Liver (tissue), 8 donors: ENCODE measurements at regions not wholly inside any gene's neighbourhood (a gene's known extent, or its start where the extent isn't known, plus 50 kb on each side); places are given as distances from the start of the nearest gene placed in this dataset.

ENCODE experiments used
- DNase-seq: peaks from one replicate; pipeline ENCODE4 v3.0.0-alpha.2; 2017; ENCODE audit warnings: low spot score
- H3K27ac ChIP-seq, 2 donors: one replicate each; pipeline ENCODE4 v1.7.0; 2013; ENCODE audit warnings: inconsistent platforms in 2 of 2, low read length in 2 of 2, control low read depth in 1 of 2, low read depth in 1 of 2, mild to moderate bottlenecking in 1 of 2
- H3K27me3 ChIP-seq, 4 donors: one replicate each; pipeline versions ENCODE4 v1.6.1 to v1.7.0; 2013; ENCODE audit warnings: low read length in 3 of 4, inconsistent platforms in 1 of 4, mild to moderate bottlenecking in 1 of 4, moderate library complexity in 1 of 4; ENCODE audit not compliant: control insufficient read depth in 4 of 4, insufficient read depth in 4 of 4
- H3K36me3 ChIP-seq, 4 donors: one replicate each; pipeline versions ENCODE4 v1.6.1 to v1.7.0; 2013; ENCODE audit warnings: low read length in 3 of 4, mild to moderate bottlenecking in 3 of 4, low read depth in 1 of 4, moderate library complexity in 1 of 4; ENCODE audit not compliant: control insufficient read depth in 4 of 4, insufficient read depth in 3 of 4
- H3K4me1 ChIP-seq, 4 donors: one replicate each; pipeline versions ENCODE4 v1.6.1 to v1.7.0; 2013; ENCODE audit warnings: low read length in 3 of 4, mild to moderate bottlenecking in 3 of 4, moderate library complexity in 1 of 4; ENCODE audit not compliant: control insufficient read depth in 4 of 4, insufficient read depth in 4 of 4
- H3K4me3 ChIP-seq, 3 donors: one replicate each; pipeline versions ENCODE4 v1.6.1 to v1.7.0; 2013; ENCODE audit warnings: low read length in 3 of 3, control low read depth in 1 of 3, low read depth in 1 of 3, mild to moderate bottlenecking in 1 of 3
- H3K9ac ChIP-seq, 2 donors: one replicate each; pipeline ENCODE4 v1.7.0; 2013; ENCODE audit warnings: low read length in 2 of 2, mild to moderate bottlenecking in 2 of 2, moderate library complexity in 2 of 2, control low read depth in 1 of 2, low read depth in 1 of 2
- H3K9me3 ChIP-seq, 4 donors: one replicate each; pipeline versions ENCODE4 v1.6.1 to v1.7.0; 2013; ENCODE audit warnings: low read length in 3 of 4; ENCODE audit not compliant: control insufficient read depth in 4 of 4
- EGR1 ChIP-seq, 2 donors: IDR thresholded peaks; 2 replicates each; pipeline ENCODE4 v1.6.1; 2016 to 2018; ENCODE audit warnings: antibody characterized with exemption in 2 of 2, low read depth in 2 of 2
- FOXA1 ChIP-seq: IDR thresholded peaks from 2 replicates; pipeline ENCODE4 v1.6.1; 2016; ENCODE audit warnings: antibody characterized with exemption
- FOXA2 ChIP-seq: IDR thresholded peaks from 2 replicates; pipeline ENCODE4 v1.6.1; 2016; ENCODE audit warnings: antibody characterized with exemption
- GABPA ChIP-seq, 2 donors: IDR thresholded peaks in 1 of 2; conservative IDR thresholded peaks in 1 of 2; 2 replicates each; pipeline ENCODE4 v1.6.1; 2016; ENCODE audit warnings: antibody characterized with exemption in 2 of 2, mild to moderate bottlenecking in 1 of 2, moderate library complexity in 1 of 2
- HNF4A ChIP-seq, 2 donors: conservative IDR thresholded peaks; 2 replicates each; pipeline ENCODE4 v1.6.1; 2016; ENCODE audit warnings: antibody characterized with exemption in 2 of 2, mild to moderate bottlenecking in 2 of 2
- HNF4G ChIP-seq: IDR thresholded peaks from 2 replicates; pipeline ENCODE4 v1.6.1; 2016; ENCODE audit warnings: antibody characterized with exemption
- JUND ChIP-seq, 2 donors: IDR thresholded peaks; 2 replicates each; pipeline ENCODE4 v1.6.1; 2016; ENCODE audit warnings: antibody characterized with exemption in 2 of 2
- NR2F2 ChIP-seq: IDR thresholded peaks from 2 replicates; pipeline ENCODE4 v1.6.1; 2016; ENCODE audit warnings: antibody characterized with exemption
- RAD21 ChIP-seq, 2 donors: IDR thresholded peaks; 2 replicates each; pipeline ENCODE4 v1.6.1; 2016; ENCODE audit warnings: antibody characterized with exemption in 2 of 2, mild to moderate bottlenecking in 2 of 2
- RXRA ChIP-seq, 2 donors: IDR thresholded peaks; 2 replicates each; pipeline ENCODE4 v1.6.1; 2017 to 2018; ENCODE audit warnings: antibody characterized with exemption in 2 of 2, mild to moderate bottlenecking in 1 of 2
- SP1 ChIP-seq: IDR thresholded peaks from 2 replicates; pipeline ENCODE4 v1.6.1; 2018; ENCODE audit warnings: antibody characterized with exemption, mild to moderate bottlenecking
- TAF1 ChIP-seq: conservative IDR thresholded peaks from 2 replicates; pipeline ENCODE4 v1.6.1; 2016; ENCODE audit warnings: antibody characterized with exemption, mild to moderate bottlenecking
- YY1 ChIP-seq: IDR thresholded peaks from 2 replicates; pipeline ENCODE4 v1.6.1; 2016; ENCODE audit warnings: antibody characterized with exemption, mild to moderate bottlenecking
- WGBS: extraction: QIAGEN DNeasy Blood & Tissue Kit; methylation state at CpG from one replicate; pipeline ENCODE4 v1.1.7; 2013; 5-methylcytosine and 5-hydroxymethylcytosine counted together
- TF ChIP-seq, protein P1 (sequence below): IDR thresholded peaks from 2 replicates; pipeline ENCODE4 v1.6.1; 2016; ENCODE audit warnings: antibody characterized with exemption
- TF ChIP-seq, protein P2 (sequence below): IDR thresholded peaks from 2 replicates; pipeline ENCODE4 v1.6.1; 2016; ENCODE audit warnings: antibody characterized with exemption
- TF ChIP-seq, protein P3 (sequence below): fragments of 150-350 bp; IDR thresholded peaks from 2 replicates; pipeline ENCODE4 v1.5.1; 2017; ENCODE audit warnings: improper control_type of control experiment, low read depth, low read length; ENCODE audit not compliant: missing input control
- TF ChIP-seq, protein P4 (sequence below): IDR thresholded peaks from 2 replicates; pipeline ENCODE4 v1.6.1; 2016; ENCODE audit warnings: antibody characterized with exemption
- TF ChIP-seq, protein P5 (sequence below): IDR thresholded peaks from 2 replicates; pipeline ENCODE4 v1.6.1; 2016; ENCODE audit warnings: antibody characterized with exemption, mild to moderate bottlenecking
- donor health status: healthy.
- donor health status: healthy.
- donor health status: healthy.
- donor health status: healthy.
- donor health status: healthy.

DNA sequence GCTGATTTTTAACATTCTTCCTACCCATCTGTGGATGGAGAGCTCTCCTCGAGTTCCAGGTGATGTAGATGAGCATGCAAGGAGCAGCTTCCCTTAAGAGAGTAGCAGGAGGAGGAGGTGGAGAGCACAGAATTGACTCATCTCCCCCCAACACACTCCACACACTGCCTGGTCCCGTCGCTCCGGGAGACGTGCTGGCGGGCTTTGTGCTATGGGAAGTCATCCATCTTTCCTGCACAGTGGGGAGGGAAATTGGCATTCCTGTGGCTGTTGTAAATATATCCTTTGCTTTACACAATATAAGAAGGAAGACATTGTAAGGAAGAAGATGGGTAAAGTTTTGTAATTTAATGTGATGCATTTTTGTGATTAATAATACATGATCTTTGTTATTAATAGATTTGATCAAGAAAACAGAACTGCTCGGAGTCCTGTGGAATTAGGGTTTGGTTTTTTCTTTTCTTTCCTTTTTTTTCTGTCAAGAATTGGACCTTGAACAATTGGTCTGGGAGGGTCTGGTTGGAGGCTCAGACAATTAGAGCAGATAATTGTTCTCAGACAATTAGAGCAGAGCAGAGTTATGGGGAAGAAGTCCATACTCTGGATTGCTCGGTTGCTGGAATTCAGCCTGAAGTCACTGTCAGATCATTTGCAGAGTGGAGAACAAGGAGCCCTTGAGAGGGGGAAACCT is 297.8 kb downstream of the GADD45G start:
- no peak overlapping the region for H3K9ac ChIP-seq
- peaks cover 0 to 2% (median 0%) of the 10 kb centered on the region in 4 donors for H3K9me3 ChIP-seq
- no peak for TF ChIP-seq HNF4G
- no peak for TF ChIP-seq RAD21 (IDR thresholded peaks at IDR 0.05)
- TF ChIP-seq JUND (IDR thresholded peaks at IDR 0.05) = no peak
- TF ChIP-seq, protein P1, sequence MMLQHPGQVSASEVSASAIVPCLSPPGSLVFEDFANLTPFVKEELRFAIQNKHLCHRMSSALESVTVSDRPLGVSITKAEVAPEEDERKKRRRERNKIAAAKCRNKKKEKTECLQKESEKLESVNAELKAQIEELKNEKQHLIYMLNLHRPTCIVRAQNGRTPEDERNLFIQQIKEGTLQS = no peak
- TF ChIP-seq FOXA2 = no peak
- no peak for TF ChIP-seq YY1
- TF ChIP-seq EGR1 (IDR thresholded peaks at IDR 0.05; ENCODE audit: low read depth in 2 of 2) = no peak
- TF ChIP-seq, protein P2, sequence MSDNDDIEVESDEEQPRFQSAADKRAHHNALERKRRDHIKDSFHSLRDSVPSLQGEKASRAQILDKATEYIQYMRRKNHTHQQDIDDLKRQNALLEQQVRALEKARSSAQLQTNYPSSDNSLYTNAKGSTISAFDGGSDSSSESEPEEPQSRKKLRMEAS = no peak
- TF ChIP-seq, protein P3, sequence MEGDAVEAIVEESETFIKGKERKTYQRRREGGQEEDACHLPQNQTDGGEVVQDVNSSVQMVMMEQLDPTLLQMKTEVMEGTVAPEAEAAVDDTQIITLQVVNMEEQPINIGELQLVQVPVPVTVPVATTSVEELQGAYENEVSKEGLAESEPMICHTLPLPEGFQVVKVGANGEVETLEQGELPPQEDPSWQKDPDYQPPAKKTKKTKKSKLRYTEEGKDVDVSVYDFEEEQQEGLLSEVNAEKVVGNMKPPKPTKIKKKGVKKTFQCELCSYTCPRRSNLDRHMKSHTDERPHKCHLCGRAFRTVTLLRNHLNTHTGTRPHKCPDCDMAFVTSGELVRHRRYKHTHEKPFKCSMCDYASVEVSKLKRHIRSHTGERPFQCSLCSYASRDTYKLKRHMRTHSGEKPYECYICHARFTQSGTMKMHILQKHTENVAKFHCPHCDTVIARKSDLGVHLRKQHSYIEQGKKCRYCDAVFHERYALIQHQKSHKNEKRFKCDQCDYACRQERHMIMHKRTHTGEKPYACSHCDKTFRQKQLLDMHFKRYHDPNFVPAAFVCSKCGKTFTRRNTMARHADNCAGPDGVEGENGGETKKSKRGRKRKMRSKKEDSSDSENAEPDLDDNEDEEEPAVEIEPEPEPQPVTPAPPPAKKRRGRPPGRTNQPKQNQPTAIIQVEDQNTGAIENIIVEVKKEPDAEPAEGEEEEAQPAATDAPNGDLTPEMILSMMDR = no peak
- no peak for TF ChIP-seq RXRA (IDR thresholded peaks at IDR 0.05)
- TF ChIP-seq, protein P4, sequence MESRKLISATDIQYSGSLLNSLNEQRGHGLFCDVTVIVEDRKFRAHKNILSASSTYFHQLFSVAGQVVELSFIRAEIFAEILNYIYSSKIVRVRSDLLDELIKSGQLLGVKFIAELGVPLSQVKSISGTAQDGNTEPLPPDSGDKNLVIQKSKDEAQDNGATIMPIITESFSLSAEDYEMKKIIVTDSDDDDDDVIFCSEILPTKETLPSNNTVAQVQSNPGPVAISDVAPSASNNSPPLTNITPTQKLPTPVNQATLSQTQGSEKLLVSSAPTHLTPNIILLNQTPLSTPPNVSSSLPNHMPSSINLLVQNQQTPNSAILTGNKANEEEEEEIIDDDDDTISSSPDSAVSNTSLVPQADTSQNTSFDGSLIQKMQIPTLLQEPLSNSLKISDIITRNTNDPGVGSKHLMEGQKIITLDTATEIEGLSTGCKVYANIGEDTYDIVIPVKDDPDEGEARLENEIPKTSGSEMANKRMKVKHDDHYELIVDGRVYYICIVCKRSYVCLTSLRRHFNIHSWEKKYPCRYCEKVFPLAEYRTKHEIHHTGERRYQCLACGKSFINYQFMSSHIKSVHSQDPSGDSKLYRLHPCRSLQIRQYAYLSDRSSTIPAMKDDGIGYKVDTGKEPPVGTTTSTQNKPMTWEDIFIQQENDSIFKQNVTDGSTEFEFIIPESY = no peak
- TF ChIP-seq TAF1 = no peak
- no peak for TF ChIP-seq FOXA1
- TF ChIP-seq HNF4A (conservative IDR thresholded peaks at IDR 0.05) = no peak
- no peak for TF ChIP-seq SP1
- TF ChIP-seq, protein P5, sequence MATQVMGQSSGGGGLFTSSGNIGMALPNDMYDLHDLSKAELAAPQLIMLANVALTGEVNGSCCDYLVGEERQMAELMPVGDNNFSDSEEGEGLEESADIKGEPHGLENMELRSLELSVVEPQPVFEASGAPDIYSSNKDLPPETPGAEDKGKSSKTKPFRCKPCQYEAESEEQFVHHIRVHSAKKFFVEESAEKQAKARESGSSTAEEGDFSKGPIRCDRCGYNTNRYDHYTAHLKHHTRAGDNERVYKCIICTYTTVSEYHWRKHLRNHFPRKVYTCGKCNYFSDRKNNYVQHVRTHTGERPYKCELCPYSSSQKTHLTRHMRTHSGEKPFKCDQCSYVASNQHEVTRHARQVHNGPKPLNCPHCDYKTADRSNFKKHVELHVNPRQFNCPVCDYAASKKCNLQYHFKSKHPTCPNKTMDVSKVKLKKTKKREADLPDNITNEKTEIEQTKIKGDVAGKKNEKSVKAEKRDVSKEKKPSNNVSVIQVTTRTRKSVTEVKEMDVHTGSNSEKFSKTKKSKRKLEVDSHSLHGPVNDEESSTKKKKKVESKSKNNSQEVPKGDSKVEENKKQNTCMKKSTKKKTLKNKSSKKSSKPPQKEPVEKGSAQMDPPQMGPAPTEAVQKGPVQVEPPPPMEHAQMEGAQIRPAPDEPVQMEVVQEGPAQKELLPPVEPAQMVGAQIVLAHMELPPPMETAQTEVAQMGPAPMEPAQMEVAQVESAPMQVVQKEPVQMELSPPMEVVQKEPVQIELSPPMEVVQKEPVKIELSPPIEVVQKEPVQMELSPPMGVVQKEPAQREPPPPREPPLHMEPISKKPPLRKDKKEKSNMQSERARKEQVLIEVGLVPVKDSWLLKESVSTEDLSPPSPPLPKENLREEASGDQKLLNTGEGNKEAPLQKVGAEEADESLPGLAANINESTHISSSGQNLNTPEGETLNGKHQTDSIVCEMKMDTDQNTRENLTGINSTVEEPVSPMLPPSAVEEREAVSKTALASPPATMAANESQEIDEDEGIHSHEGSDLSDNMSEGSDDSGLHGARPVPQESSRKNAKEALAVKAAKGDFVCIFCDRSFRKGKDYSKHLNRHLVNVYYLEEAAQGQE = no peak
- no peak for TF ChIP-seq GABPA (IDR thresholded peaks at IDR 0.05 in 1 of 2, conservative IDR thresholded peaks at IDR 0.05 in 1 of 2)
- TF ChIP-seq NR2F2 = no peak
- H3K4me3 ChIP-seq = no peak overlapping the region
- whole genome bisulfite sequencing = 82% methylated on average over 8 of the region's 8 CpGs
- H3K27ac ChIP-seq = no peak overlapping the region
- no peaks in the 10 kb centered on the region for H3K27me3 ChIP-seq
- no peaks in the 10 kb centered on the region for H3K4me1 ChIP-seq
- no peaks in the 10 kb centered on the region for H3K36me3 ChIP-seq
- DNase-seq = peak; percentile 30
